NCI-H774 (cell line): ENCODE measurements at regions not wholly inside any gene's neighbourhood (a gene's known extent, or its start where the extent isn't known, plus 50 kb on each side); places are given as distances from the start of the nearest gene placed in this dataset.
"Not testable (repeated sequence)": the region's sequence is repeated elsewhere in the genome, so short reads cannot be mapped to it uniquely, and the experiment has no call there.

Source experiments
- DNase-seq: peaks from one replicate; lab custom pipeline; 2025; lab: John Stamatoyannopoulos, UW

DNA sequence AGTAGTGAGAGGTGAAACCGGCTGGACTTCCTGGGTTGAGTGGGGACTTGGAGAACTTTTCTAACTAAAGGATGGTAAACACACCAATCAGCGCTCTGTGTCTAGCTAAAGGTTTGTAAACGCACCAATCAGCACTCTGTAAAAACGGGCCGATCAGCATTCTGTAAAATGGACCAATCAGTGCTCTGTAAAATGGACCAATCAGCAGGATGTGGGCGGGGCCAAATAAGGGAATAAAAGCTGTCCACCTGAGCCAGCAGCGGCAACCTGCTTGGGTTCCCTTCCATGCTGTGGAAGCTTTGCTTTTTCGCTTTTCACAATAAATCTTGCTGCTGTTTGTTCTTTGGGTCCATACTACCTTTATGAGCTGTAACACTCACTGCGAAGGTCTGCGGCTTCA lies 621.2 kb downstream of the JRKL start:
- DNase-seq = not testable (repeated sequence)

DNA sequence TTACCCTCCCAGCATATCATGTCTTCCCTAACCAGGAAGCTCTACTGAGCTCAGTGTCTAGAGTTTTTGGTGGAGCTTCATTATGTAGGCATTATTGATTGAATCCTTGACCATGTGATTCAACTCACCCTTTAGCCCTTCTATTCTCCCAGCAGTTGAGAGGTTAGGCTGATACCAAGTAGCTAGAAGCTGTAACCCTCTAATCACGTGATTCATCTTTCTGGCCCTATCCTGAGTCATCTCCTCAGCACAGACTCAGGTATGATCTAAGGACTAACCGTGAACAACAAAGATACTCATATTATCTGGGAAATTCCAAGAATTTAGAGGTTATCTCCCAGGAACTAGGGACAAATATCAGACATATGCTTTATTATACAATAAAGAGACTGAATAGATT lies 625.5 kb downstream of the JRKL start:
- no peak for DNase-seq

DNA sequence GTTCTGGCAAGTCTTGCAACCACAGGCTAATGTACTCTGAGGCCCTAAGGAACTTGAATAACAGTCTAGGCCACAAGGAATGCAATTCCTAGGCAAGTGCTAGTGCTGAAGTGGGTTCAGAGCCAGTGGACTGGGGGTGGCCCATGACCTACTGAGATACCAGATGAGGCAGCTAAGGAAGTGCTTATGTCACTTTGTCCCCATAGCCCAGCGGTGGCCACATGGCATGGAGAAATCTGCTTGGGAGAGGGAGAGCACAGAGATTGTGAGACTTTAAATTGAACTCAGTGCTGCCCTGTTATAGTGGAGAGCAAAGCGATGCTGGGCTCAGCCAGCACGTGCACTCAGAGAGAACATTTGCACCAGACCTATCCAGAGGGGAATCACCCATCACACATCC lies 629.5 kb downstream of the JRKL start:
- no peak for DNase-seq

DNA sequence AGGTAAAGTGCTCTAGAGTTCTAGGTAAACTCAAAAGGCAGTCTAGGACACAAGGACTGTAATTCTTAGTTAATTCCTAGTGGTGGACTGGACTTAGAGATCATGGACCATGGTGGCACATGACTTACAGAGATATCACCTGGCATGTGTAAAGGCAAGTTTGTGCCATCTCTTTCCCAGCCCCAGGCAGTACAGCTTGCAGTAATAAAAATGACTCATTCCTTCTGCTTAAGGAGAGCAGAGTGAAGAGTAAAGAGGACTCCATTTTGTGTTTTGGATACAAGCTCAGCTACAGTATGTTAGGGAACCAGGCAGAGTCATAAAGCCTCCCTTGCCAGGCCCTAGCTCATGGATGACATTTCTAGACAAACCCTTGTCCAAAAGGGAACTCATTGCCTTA lies 629.9 kb downstream of the JRKL start:
- DNase-seq = no peak

DNA sequence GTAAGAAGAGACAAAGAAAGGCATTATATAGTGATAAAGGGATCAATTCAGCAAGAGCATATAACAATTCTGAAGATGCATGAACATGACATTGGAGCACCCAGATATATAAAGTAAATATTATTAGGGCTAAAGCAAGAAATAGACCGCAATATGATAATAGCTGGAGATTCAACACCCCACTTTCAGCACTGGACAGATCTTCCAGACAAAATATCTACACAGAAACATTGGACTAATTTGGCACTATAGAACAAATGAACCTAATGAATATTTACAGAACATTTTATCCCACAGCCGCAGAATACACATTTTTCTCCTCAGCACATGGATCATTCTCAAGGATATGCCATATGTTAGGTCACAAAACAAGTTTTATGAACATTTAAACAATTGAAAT lies 633.1 kb downstream of the JRKL start:
- no peak for DNase-seq

DNA sequence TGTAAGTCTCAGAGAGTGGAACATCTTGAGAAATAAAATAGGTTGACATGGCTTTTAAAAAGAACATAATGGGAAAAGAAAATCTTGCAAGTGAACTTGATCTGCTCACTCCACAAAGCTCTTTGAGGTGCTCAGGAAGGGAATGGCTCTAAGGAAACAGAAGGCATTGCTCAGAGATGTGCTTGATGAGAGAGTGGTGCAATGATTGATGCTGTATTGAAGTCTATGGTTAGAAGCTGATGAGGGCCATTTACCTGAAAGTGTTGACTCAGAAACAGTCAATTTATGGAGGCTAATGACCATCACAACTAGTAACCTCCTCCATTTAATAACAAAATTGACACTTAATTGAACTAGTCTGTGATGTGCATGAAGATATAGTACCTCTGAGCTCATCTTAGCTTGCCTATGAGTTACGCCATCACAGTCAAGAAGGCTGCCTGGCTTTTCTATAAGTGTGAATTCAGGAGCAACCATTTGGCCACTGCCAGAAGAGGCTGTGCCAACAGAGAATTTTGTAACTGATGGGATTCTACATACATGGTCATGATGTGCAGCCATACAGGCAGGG lies 639.1 kb downstream of the JRKL start:
- DNase-seq = no peak

DNA sequence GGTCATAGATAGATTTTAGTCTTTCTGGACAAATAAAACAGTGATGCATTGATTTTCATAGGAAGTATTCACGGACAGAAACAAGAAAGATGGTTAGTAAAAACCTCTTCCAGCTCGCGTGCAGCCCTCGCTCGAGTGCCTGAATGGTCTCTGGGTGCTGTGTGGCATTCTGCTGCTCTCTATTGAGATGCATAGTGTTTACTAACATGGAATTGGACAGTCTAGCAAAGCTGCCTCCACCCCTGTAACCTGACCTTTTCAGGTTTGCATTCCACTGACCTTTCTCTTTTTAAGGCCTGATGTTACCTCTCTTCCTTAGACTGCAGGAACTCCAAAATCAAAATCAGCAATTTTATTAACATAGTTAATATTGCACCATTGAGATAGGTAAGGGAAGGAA lies 643.4 kb downstream of the JRKL start:
- DNase-seq = no peak

DNA sequence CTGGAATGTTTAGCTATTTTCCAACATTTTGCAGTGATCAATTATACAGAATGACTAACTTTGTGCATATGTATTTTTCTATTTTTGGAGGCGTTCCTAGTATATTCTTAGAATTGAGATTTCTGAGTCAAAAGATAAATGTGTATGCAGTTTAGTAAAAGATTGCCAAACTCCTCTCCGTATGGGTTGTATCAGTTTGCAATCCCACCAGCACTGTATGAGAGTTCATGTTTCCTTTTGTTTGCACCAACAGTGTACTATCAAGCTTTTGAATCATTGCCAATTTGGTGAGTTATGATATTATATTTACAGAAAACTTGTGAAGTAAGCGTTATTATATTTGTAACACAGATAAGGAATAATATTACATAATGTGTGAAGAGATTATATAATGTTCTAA lies 658.7 kb downstream of the JRKL start:
- no peak for DNase-seq

DNA sequence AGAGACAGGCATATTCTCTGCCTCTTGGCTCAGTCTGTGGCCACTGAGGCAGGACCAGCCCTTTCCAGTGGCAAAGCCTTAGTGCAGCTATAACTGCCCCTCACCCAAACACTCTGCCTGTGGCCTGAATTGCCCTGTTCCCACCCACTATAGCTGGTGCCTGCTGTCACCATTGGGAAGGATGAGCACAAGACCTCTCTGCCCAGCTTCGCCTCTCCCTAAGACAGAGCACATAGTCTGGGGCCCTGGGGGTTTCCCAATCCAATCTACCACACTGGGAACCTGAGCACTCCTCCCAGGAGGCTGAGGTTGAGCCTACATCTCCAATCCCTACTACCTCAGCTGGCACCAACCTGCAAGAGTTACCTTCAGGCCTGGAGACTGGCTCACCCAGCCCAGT lies 670.4 kb downstream of the JRKL start:
- no peak for DNase-seq

DNA sequence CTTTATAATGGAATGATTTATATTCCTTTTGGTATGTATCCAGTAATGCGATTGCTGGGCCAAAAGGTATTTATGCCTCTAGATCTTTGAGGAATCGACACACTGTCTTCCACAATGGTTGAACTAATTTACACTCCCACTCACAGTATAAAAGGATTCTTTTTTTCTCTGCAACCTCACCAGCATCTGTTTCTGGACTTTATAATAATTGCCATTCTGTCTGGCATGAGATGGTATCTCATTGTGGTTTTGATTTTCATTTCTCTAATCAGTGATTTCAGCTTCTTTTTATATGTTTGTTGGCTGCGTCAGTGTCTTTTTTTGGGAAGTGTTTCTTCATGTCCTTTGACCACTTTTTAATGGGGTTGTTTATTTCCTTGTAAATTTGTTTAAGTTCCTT lies 679.3 kb downstream of the JRKL start:
- DNase-seq = no peak

DNA sequence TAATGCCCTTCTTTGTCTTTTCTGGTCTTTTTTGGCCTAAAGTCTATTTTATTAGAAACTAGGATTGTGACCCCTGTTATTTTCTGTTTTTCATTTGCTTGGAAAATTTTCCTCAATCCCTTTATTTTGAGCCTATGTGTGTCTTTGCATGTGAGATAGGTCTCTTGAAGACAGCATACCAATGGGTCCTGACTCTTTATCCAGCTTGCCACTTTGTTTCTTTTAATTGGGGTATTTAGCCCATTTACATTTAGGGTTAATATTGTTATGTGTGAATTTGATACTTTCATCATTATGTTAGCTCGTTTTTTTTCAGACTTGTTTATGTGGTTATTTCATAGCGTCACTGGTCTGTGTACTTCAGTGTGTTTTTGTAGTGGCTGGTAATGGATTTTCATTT lies 682.6 kb downstream of the JRKL start:
- DNase-seq = no peak

DNA sequence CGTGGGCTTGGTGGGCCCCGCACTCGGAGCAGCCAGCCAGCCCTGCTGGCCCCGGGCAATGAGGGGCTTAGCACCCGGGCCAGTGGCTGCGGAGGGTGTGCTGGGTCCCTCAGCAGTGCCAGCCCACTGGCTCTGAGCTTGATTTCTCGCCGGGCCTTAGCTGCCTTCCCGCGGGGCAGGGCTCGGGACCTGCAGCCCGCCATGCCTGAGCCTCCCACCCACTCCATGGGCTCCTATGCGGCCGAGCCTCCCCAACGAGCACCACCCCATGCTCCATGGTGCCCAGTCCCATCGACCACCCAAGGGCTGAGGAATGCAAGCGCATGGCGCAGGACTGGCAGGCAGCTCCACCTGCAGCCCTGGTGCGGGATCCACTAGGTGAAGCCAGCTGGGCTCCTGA lies 686.9 kb downstream of the JRKL start:
- not testable (repeated sequence) for DNase-seq

DNA sequence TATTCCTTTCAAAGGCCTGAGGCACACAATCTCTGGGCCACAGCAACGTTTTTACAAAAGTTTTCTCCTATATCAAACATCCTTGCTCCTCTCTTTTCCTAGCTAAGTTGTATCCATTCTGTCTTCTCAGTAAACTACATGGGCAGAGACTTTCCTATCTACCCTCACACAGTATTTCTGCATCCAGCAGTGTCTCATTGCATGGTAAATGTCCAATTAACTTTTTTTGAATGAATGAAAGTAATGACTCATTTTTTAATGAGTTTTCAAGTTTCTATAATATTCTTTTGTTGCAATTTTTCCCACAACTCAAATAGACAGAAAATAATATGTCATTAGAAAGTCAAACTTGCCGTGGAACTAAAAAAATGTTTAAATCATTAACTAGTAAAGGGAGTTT lies 688.6 kb downstream of the JRKL start:
- no peak for DNase-seq

DNA sequence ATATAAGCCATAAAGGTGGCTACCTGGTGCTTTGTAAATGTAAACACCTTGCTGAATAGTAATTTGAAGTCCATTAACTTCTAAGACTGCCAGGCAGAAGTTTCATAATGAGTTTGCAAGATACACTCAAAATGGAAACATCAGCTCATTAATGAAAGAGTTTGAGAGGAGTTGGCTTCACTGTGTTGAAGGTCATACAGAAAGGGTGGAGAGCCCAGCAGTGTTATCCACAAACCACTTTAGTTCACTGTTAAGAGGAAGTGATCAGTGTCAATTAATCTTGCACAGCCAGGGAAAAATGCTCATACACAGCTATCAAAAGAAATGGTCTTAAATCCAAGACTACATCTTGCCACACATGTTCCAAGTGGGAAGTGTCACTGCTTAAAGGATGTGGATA lies 689.4 kb downstream of the JRKL start:
- DNase-seq = no peak

DNA sequence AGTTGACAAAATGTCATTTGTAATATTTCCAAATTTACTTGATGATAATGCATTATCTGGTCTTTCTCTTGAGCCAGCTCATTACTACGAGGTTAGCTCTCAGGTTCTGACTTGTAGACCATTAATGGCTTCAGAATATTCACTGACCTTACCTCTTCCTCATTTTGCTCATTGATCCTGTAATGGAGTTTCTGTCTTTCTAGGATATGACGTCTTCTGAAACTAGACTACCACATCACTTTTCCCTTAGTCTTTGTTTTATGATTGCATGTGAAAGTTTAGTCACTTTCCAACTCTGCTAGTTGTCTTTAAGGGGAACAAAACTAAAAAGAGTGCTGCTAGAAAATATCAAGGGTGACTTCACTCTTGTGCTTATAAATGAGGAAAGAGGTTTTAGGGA lies 697.6 kb downstream of the JRKL start:
- DNase-seq = no peak

DNA sequence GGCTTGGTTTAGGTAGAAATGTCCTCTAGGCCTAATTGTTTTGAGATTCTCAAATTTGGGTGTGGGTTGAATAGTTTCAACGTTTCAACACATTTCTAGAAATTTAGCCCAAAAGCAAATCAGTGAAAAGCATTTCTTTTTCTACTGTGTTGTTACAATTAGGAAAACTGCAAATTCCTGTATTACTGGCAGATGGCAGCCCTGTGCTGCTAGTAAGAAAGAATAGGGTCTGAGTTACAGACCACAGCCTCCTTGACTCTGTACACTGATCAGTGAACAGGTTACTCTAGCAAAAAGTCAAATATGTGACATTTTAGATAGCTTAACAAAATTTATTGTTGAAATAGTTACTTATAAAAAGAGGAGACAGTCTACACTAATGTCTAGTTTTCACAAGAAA lies 703.0 kb downstream of the JRKL start:
- DNase-seq = no peak

DNA sequence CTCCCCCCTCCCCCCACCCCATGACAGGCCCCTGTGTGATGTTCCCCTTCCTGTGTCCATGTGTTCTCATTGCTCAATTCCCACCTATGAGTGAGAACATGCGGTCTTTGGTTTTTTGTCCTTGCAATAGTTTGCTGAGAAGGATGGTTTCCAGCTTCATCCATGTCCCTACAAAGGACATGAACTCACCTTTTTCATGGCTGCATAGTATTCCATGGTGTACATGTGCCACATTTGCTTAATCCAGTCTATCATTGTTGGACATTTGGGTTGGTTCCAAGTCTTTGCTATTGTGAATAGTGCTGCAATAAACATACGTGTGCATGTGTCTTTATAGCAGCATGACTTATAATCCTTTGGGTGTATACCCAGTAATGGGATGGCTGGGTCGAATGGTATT lies 712.4 kb downstream of the JRKL start:
- DNase-seq = not testable (repeated sequence)

DNA sequence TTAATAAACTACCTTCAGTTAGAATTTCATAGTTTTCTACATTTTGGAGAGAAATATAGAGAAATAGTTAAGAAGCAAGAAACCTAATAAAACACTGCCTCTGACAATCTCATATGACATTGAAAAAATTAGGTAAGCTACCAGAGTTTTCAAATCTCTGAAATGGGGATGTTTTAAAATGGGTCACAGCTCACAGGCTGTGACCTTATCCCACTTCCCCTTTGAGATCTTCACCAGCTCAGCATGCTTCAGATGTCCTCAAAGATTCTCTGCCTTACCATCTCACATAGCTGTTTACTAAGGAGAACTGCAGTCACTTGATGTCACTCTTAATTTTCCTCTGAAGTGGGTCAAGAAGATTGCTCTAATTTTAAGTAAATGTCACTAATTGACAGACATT lies 717.8 kb downstream of the JRKL start:
- DNase-seq = no peak

DNA sequence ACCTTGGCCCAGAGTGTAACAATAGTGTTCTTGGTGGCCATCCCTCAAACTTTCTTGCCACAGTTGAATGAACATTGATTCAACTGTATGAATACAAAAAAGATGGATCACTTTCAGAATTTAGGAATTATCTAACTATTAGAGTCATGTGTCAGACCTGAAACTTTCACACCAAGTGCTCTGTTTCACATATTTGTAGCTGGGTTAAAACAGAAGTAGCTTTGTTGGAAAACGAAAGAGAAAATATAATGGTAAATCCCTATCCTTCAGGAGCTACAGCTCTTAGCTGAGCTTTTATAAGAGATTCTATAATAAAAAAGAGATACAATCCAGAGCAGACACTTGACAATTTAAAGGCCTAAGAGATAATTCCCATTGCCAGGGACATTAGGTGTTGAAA lies 719.3 kb downstream of the JRKL start:
- DNase-seq = no peak

DNA sequence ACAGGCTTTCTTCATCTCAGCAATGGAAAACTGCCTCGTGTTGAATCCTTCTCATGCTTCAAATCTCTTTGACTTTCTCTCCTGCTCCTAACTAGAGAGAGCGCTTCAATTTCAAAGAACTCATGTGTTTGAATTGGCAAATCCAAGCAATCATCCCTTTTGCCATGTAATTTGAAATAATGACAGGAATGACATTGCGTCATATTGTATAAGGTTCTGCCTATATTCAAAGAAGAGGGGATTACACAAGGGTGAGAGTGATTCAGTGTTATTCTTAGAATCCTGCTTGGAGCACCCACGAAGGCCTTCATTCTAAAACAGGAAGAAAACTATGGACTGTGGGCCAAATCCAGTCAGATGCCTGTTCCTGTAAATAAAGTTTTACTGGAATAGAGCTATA lies 720.6 kb downstream of the JRKL start:
- DNase-seq = no peak

DNA sequence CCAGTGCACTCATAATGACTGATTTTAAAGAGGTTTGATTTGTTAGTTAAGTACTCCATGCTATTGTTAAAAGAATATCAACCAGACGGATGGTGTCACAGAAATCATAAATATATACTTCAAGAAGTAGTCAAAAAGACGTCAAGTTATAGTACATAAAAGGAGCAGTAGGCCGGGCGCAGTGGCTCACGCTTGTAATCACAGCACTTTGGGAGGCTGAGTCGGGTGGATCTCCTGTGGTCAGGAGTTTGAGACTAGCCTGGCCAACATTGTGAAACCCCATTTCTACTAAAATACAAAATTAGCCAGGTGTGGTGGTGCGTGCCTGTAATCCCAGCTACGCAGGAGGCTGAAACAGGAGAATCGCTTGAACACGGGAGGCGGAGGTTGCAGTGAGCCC lies 721.7 kb downstream of the JRKL start:
- DNase-seq = no peak

DNA sequence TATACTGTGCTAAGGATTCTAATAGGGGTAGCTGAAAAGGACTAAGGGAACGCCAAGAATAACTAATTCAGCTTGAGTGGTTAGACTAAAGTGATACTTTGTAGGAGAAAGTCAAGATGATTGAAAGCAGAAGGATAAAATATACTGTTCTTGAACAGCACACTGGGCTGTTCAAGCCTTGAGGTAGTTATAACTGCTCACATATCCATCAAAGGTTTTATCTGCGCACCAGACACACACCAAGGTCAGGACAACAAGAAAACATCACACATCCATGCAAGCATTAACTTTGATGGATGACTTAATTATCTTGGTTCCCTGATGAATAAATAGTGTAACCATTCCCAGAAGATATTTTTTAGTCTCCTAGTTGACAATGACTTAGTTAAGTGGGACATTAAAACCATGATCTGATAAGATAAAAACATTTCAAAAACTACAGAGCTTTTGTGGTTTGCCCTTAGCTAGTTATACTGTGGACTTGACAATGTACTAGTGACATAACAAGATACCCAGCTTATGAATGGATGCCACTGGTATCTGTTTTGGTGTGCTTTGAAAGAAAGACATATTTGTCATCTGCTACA lies 728.9 kb downstream of the JRKL start:
- no peak for DNase-seq

DNA sequence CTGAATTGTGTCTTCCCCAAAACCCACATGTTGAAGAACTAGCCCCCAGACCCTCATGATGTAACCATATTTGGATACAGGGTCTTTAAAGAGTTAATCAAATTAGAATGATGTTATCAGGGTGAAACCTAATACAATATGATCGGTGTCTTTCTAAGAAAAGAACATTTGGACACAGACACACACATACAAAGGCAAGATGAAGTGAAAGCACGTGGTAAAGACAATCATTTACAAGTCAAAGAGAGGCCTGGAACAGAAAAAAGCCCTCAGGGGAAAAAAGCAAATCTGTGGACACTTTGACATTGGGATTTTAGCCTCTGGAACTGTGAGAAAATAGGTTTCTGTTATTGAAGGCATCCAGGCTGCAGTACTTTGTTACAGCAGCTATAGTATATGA lies 733.4 kb downstream of the JRKL start:
- DNase-seq = no peak

DNA sequence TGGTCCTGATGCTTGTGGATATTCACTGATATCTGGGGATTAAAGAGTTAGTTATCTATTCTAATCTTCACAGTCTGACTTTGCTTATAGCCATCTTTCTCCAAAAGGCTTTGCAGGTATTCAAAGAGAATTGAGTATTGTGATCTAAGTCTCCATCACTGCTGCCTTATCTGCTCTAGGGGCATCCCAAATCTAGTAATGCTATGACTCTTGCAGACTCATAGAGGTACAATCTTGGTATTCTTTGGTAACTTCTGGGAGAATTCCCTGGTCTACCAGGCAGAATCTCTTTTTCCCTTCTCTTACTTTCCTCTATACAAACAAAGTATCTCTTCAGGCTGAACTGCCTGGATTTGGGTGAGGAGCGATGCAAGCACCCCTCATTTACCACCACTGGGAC lies 746.3 kb downstream of the JRKL start:
- DNase-seq = no peak
